ENCODE measurements at regions not wholly inside any gene's neighbourhood (a gene's known extent, or its start where the extent isn't known, plus 50 kb on each side); places are given as distances from the start of the nearest gene placed in this dataset.

GRCh38 chr1:96073100-96073499, 648.5 kb upstream of the PTBP2 start:
- DNase-seq (ENCODE audit: low read depth, low spot score) (no peak), FAIRE-seq (no peak)
- H3K36me3 ChIP-seq (ENCODE audit: control insufficient read depth in 2 of 2, extremely low read depth in 1 of 2, insufficient read depth in 2 of 2, low read length in 2 of 2): no peaks in the 10 kb centered on the region
- intact Hi-C loops (cut with micrococcal nuclease): no loop called here
- H3K27ac ChIP-seq (ENCODE audit: insufficient read depth, low read depth, low read length): no peak overlapping the region
- no TSS peak for BruUV-seq (replicated peaks)
- H3K27me3 ChIP-seq (ENCODE audit: control insufficient read depth in 2 of 2, insufficient read depth in 2 of 2, low read length in 2 of 2): no peaks in the 10 kb centered on the region
- POLR2A ChIA-PET: no interaction called here
- H3K4me1 ChIP-seq (ENCODE audit: control insufficient read depth, extremely low read depth, insufficient read depth, low read length): no peaks in the 10 kb centered on the region
- no peak for TF ChIP-seq CTCF (IDR thresholded peaks at IDR 0.05; ENCODE audit: extremely low read depth in 1 of 2, insufficient read depth in 1 of 2, low read depth in 1 of 2, low read length in 2 of 2)
- H3K79me2 ChIP-seq (ENCODE audit: control insufficient read depth, insufficient read depth, low read length): no peaks in the 10 kb centered on the region
- no peak overlapping the region for H3K4me2 ChIP-seq (ENCODE audit: insufficient read depth, low read length)
- no peaks in the 10 kb centered on the region for H3K9me1 ChIP-seq (replicated peaks; ENCODE audit: control insufficient read depth, extremely low read depth, insufficient read depth, low read length)
- no peak overlapping the region for H2AFZ ChIP-seq (ENCODE audit: low read depth, low read length)
- dilution Hi-C loops (cut with MboI; ENCODE audit: extremely low pct_ligation_motif_present, low sequenced_read_pairs): no loop called here
- no peaks in the 10 kb centered on the region for H4K20me1 ChIP-seq (replicated peaks; ENCODE audit: control insufficient read depth, extremely low read depth, insufficient read depth, low read length)
- H3K9me3 ChIP-seq (replicated peaks; ENCODE audit: control insufficient read depth, insufficient read depth, low read length): no peaks in the 10 kb centered on the region
- H3K9ac ChIP-seq (replicated peaks; ENCODE audit: extremely low read depth, insufficient read depth, low read length): no peak overlapping the region
- H3K4me3 ChIP-seq (replicated peaks in 1 of 3; ENCODE audit: insufficient read depth in 1 of 3, low read depth in 1 of 3, low read length in 3 of 3): no peak overlapping the region
- CTCF ChIA-PET: no interaction called here

DNA sequence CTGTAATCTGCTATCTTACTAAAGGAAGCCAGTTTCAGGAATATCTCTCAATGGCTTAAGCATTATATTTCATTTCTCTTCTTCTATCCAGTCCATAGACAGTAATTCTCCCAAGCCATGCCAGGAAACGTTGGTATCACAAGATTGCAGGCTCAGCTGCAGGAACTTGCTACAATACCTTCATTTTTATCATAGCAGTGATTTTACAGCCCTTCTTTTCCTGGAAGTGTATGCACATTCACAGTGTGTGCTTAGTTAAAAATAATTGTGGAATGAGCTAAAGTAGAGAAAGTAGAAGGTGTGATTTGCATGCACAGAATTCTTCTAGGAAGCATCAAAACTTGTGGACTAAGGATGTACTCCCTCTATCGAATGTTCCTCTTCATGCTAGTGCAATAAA, 647.2 kb upstream of the PTBP2 start:
- no peak for FAIRE-seq

More for the DNA sequence above, 647.2 kb upstream of the PTBP2 start:
- H3K36me3 ChIP-seq (ENCODE audit: control insufficient read depth in 2 of 2, extremely low read depth in 1 of 2, insufficient read depth in 2 of 2, low read length in 2 of 2): no peaks in the 10 kb centered on the region
- H3K27me3 ChIP-seq (ENCODE audit: control insufficient read depth in 2 of 2, insufficient read depth in 2 of 2, low read length in 2 of 2): no peaks in the 10 kb centered on the region
- no peak overlapping the region for H3K9ac ChIP-seq (replicated peaks; ENCODE audit: extremely low read depth, insufficient read depth, low read length)
- no TSS peak for BruUV-seq (replicated peaks)
- H4K20me1 ChIP-seq (replicated peaks; ENCODE audit: control insufficient read depth, extremely low read depth, insufficient read depth, low read length): no peaks in the 10 kb centered on the region
- DNase-seq (ENCODE audit: low read depth, low spot score): no peak
- no peak overlapping the region for H3K4me3 ChIP-seq (replicated peaks in 1 of 3; ENCODE audit: insufficient read depth in 1 of 3, low read depth in 1 of 3, low read length in 3 of 3)
- no peaks in the 10 kb centered on the region for H3K4me1 ChIP-seq (ENCODE audit: control insufficient read depth, extremely low read depth, insufficient read depth, low read length)
- ChIA-PET CTCF (interaction anchor here (1.2 kb wide), 1 partner anchor 20 kb away, joined by 4 read pairs; no protein-coding TSS in a partner anchor), POLR2A (no interaction called here)
- H3K9me3 ChIP-seq (replicated peaks; ENCODE audit: control insufficient read depth, insufficient read depth, low read length): no peaks in the 10 kb centered on the region
- no peak overlapping the region for H2AFZ ChIP-seq (ENCODE audit: low read depth, low read length)
- dilution Hi-C loops (cut with MboI; ENCODE audit: extremely low pct_ligation_motif_present, low sequenced_read_pairs): no loop called here
- no peak overlapping the region for H3K27ac ChIP-seq (ENCODE audit: insufficient read depth, low read depth, low read length)
- no peaks in the 10 kb centered on the region for H3K79me2 ChIP-seq (ENCODE audit: control insufficient read depth, insufficient read depth, low read length)
- H3K9me1 ChIP-seq (replicated peaks; ENCODE audit: control insufficient read depth, extremely low read depth, insufficient read depth, low read length): no peaks in the 10 kb centered on the region
- H3K4me2 ChIP-seq (ENCODE audit: insufficient read depth, low read length): no peak overlapping the region
- intact Hi-C loops (cut with micrococcal nuclease): no loop called here
- TF ChIP-seq GATA2 (IDR thresholded peaks at IDR 0.05; ENCODE audit: insufficient read depth, insufficient read length, low read depth, low read length) (no peak), MYC (IDR thresholded peaks at IDR 0.05; ENCODE audit: low read depth, low read length) (no peak)

Measured in endothelial cell of umbilical vein (primary cell).